Kidney (tissue), 13 donors: ENCODE measurements at regions not wholly inside any gene's neighbourhood (a gene's known extent, or its start where the extent isn't known, plus 50 kb on each side); places are given as distances from the start of the nearest gene placed in this dataset.

Experiments
- DNase-seq, 5 donors: peaks; one replicate each; pipeline ENCODE4 v3.0.0-alpha.2; 2013 to 2020
- FAIRE-seq: peaks from 2 replicates; lab custom pipeline; 2012; peaks lifted over from hg19 to GRCh38; lab: Jason Lieb, UNC
- H3K27ac ChIP-seq, 2 donors: one replicate each; pipeline ENCODE4 v1.7.0; 2013; ENCODE audit warnings: low read depth in 2 of 2, low read length in 2 of 2, inconsistent platforms in 1 of 2
- H3K27me3 ChIP-seq: one replicate; pipeline ENCODE4 v1.7.1; 2013; ENCODE audit warnings: low read length, inconsistent platforms; ENCODE audit not compliant: control insufficient read depth, insufficient read depth
- H3K36me3 ChIP-seq, 3 donors: one replicate each; pipeline versions ENCODE4 v1.7.0 to v1.7.1; 2013; ENCODE audit warnings: low read length in 3 of 3, control low read depth in 1 of 3, inconsistent platforms in 1 of 3; ENCODE audit not compliant: insufficient read depth in 3 of 3, control insufficient read depth in 2 of 3
- H3K4me1 ChIP-seq, 3 donors: one replicate each; pipeline versions ENCODE4 v1.7.0 to v1.7.1; 2013; ENCODE audit warnings: low read length in 3 of 3, inconsistent platforms in 1 of 3, low read depth in 1 of 3; ENCODE audit not compliant: control insufficient read depth in 2 of 3, insufficient read depth in 2 of 3
- H3K4me3 ChIP-seq, 3 donors: one replicate each; pipeline versions ENCODE4 v1.7.0 to v1.8.1; 2013; ENCODE audit warnings: low read length in 3 of 3, control low read depth in 1 of 3, inconsistent platforms in 1 of 3
- H3K9ac ChIP-seq, 3 donors: one replicate each; pipeline versions ENCODE4 v1.7.0 to v1.7.1; 2013; ENCODE audit warnings: low read length in 3 of 3, control low read depth in 1 of 3, inconsistent platforms in 1 of 3
- H3K9me3 ChIP-seq, 3 donors: one replicate each; pipeline versions ENCODE4 v1.7.0 to v1.7.1; 2013; ENCODE audit warnings: low read length in 3 of 3, control low read depth in 1 of 3, inconsistent platforms in 1 of 3; ENCODE audit not compliant: control insufficient read depth in 2 of 3, insufficient read depth in 1 of 3
- CTCF ChIP-seq: IDR thresholded peaks from 3 replicates; pipeline ENCODE4 v1.5.1; 2012; ENCODE audit warnings: mild to moderate bottlenecking, moderate library complexity, borderline replicate concordance; ENCODE audit not compliant: insufficient read depth; ENCODE audit errors: extremely low read depth
- intact Hi-C: fragments of 100-400 bp; cut with DNase I; formaldehyde crosslinking; loops from one replicate; pipeline ENCODE4 v1.11.1; 2022
- donor health status: control.
- donor health status: control.
- donor health status: control.
- donor health status: control.
- donor health status: control.
- donor health status: DM: yes; HTN: yes; CAD: no.
- donor health status: Normal renal cell carcinoma (clear cell type).

- H3K4me3 ChIP-seq: no peak overlapping the region
- no peaks in the 10 kb centered on the region for H3K36me3 ChIP-seq
- H3K27ac ChIP-seq: no peak overlapping the region
- no peaks in the 10 kb centered on the region for H3K9me3 ChIP-seq
- H3K4me1 ChIP-seq: peaks cover 0 to 2% (median 0%) of the 10 kb centered on the region in 3 donors
- H3K27me3 ChIP-seq: no peaks in the 10 kb centered on the region
- no peak for FAIRE-seq
- intact Hi-C loops: no loop called here
- peak in 2 of 5 donors; percentile 23 to 27 for DNase-seq
- H3K9ac ChIP-seq: no peak overlapping the region
- no peak for TF ChIP-seq CTCF
Measured at GRCh38 chr16:86040496-86040895, 141.5 kb downstream of the IRF8 start.

- TF ChIP-seq CTCF: no peak
- Histone ChIP-seq H3K4me3 (no peak overlapping the region), H3K27ac (no peak overlapping the region), H3K9me3 (no peaks in the 10 kb centered on the region), H3K9ac (no peak overlapping the region), H3K4me1 (peaks cover 0 to 2% (median 0%) of the 10 kb centered on the region in 3 donors), H3K27me3 (no peaks in the 10 kb centered on the region), H3K36me3 (no peaks in the 10 kb centered on the region)
- no peak for FAIRE-seq
- peak in 1 of 5 donors; percentile 18 for DNase-seq
- intact Hi-C loops: no loop called here
Measured at GRCh38 chr16:86041215-86041614, 142.3 kb downstream of the IRF8 start.

- no peak for TF ChIP-seq CTCF
- peak in 2 of 5 donors; percentile 22 to 26 for DNase-seq
- Histone ChIP-seq H3K4me1 (peaks cover 0 to 2% (median 0%) of the 10 kb centered on the region in 3 donors), H3K36me3 (no peaks in the 10 kb centered on the region), H3K27ac (no peak overlapping the region), H3K4me3 (no peak overlapping the region), H3K27me3 (no peaks in the 10 kb centered on the region), H3K9ac (no peak overlapping the region), H3K9me3 (no peaks in the 10 kb centered on the region)
- intact Hi-C loops: no loop called here
- no peak for FAIRE-seq
Measured at GRCh38 chr16:86041807-86042206, 142.8 kb downstream of the IRF8 start.

- Histone ChIP-seq H3K4me3 (no peak overlapping the region), H3K36me3 (no peaks in the 10 kb centered on the region), H3K9ac (no peak overlapping the region), H3K27me3 (no peaks in the 10 kb centered on the region), H3K4me1 (peaks cover 0 to 2% (median 0%) of the 10 kb centered on the region in 3 donors), H3K9me3 (no peaks in the 10 kb centered on the region), H3K27ac (no peak overlapping the region)
- FAIRE-seq (no peak), DNase-seq (peak in 1 of 5 donors; percentile 33)
- TF ChIP-seq CTCF: no peak
- intact Hi-C loops: no loop called here
Measured at GRCh38 chr16:86042393-86042792, 143.4 kb downstream of the IRF8 start.
